ENCODE measurements at regions not wholly inside any gene's neighbourhood (a gene's known extent, or its start where the extent isn't known, plus 50 kb on each side); places are given as distances from the start of the nearest gene placed in this dataset.

DNA sequence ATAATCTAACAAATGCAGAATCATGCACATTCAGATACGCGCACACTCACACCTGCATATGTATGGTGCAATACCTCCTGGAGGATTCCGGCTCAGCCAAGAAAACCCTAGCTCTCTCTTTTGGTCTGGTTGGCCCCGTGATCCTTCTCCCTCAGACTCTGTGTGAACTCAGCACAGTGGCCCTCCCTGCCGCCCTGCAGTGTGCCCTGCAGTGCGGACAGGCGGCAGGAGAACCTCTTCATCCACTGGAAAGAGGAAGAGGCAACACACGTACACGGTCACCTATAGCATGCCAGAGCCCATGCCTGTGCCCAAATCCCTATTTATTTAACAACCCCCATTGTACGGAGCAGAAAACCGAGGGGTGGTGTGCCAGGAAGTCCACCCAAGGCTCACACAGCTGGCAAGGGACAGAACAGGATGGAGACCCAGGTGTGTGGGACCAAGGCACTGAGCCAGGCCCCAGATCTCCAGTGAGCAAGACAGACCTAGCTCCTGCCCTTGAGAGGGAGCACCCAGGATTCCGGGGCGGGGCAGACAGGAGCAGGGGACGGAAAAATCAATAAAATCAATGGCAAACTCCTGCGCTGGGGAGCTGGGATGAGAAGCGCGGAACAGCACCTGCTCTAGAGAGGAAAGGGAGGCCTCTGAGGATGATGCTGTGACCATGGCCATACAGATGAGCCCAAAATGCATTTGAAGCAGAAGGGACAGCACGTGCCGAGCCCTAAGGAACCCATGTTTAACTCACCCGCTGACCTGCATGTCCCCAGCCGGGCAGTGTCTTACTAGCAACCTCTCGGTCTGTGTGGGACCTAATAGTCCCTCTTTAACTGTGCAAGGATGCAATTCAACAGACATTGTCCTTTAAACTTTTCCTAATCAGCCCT is 54.7 kb upstream of the CIBAR2 start (continued):
- TF ChIP-seq, protein P1, sequence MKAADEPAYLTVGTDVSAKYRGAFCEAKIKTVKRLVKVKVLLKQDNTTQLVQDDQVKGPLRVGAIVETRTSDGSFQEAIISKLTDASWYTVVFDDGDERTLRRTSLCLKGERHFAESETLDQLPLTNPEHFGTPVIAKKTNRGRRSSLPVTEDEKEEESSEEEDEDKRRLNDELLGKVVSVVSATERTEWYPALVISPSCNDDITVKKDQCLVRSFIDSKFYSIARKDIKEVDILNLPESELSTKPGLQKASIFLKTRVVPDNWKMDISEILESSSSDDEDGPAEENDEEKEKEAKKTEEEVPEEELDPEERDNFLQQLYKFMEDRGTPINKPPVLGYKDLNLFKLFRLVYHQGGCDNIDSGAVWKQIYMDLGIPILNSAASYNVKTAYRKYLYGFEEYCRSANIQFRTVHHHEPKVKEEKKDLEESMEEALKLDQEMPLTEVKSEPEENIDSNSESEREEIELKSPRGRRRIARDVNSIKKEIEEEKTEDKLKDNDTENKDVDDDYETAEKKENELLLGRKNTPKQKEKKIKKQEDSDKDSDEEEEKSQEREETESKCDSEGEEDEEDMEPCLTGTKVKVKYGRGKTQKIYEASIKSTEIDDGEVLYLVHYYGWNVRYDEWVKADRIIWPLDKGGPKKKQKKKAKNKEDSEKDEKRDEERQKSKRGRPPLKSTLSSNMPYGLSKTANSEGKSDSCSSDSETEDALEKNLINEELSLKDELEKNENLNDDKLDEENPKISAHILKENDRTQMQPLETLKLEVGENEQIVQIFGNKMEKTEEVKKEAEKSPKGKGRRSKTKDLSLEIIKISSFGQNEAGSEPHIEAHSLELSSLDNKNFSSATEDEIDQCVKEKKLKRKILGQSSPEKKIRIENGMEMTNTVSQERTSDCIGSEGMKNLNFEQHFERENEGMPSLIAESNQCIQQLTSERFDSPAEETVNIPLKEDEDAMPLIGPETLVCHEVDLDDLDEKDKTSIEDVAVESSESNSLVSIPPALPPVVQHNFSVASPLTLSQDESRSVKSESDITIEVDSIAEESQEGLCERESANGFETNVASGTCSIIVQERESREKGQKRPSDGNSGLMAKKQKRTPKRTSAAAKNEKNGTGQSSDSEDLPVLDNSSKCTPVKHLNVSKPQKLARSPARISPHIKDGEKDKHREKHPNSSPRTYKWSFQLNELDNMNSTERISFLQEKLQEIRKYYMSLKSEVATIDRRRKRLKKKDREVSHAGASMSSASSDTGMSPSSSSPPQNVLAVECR (CRISPR knock-in tag; IDR thresholded peaks at IDR 0.05; ENCODE audit: borderline replicate concordance) = peak; percentile 75; the same call in 1 of the 2 replicates
- 0 out of 2 replicates have a peak, but pooled peaks have one; percentile 75 for TF ChIP-seq ZNF558 (CRISPR knock-in tag; IDR thresholded peaks at IDR 0.05; ENCODE audit: borderline replicate concordance)
- peak; percentile 90; the same call in 1 of the 2 replicates for TF ChIP-seq BORCS8-MEF2B (CRISPR knock-in tag; IDR thresholded peaks at IDR 0.05)
- TF ChIP-seq FOSL2 (CRISPR knock-in tag; IDR thresholded peaks at IDR 0.05) = peak; percentile 64
- TF ChIP-seq, protein P2, sequence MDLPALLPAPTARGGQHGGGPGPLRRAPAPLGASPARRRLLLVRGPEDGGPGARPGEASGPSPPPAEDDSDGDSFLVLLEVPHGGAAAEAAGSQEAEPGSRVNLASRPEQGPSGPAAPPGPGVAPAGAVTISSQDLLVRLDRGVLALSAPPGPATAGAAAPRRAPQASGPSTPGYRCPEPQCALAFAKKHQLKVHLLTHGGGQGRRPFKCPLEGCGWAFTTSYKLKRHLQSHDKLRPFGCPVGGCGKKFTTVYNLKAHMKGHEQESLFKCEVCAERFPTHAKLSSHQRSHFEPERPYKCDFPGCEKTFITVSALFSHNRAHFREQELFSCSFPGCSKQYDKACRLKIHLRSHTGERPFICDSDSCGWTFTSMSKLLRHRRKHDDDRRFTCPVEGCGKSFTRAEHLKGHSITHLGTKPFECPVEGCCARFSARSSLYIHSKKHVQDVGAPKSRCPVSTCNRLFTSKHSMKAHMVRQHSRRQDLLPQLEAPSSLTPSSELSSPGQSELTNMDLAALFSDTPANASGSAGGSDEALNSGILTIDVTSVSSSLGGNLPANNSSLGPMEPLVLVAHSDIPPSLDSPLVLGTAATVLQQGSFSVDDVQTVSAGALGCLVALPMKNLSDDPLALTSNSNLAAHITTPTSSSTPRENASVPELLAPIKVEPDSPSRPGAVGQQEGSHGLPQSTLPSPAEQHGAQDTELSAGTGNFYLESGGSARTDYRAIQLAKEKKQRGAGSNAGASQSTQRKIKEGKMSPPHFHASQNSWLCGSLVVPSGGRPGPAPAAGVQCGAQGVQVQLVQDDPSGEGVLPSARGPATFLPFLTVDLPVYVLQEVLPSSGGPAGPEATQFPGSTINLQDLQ (CRISPR knock-in tag; IDR thresholded peaks at IDR 0.05) = no peak
- TF ChIP-seq GLI4 (CRISPR knock-in tag; IDR thresholded peaks at IDR 0.05; ENCODE audit: borderline replicate concordance) = no peak; the same call in 1 of the 2 replicates
- TF ChIP-seq, protein P3, sequence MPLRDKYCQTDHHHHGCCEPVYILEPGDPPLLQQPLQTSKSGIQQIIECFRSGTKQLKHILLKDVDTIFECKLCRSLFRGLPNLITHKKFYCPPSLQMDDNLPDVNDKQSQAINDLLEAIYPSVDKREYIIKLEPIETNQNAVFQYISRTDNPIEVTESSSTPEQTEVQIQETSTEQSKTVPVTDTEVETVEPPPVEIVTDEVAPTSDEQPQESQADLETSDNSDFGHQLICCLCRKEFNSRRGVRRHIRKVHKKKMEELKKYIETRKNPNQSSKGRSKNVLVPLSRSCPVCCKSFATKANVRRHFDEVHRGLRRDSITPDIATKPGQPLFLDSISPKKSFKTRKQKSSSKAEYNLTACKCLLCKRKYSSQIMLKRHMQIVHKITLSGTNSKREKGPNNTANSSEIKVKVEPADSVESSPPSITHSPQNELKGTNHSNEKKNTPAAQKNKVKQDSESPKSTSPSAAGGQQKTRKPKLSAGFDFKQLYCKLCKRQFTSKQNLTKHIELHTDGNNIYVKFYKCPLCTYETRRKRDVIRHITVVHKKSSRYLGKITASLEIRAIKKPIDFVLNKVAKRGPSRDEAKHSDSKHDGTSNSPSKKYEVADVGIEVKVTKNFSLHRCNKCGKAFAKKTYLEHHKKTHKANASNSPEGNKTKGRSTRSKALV (CRISPR knock-in tag; IDR thresholded peaks at IDR 0.05) = peak; percentile 90
- TF ChIP-seq, protein P4, sequence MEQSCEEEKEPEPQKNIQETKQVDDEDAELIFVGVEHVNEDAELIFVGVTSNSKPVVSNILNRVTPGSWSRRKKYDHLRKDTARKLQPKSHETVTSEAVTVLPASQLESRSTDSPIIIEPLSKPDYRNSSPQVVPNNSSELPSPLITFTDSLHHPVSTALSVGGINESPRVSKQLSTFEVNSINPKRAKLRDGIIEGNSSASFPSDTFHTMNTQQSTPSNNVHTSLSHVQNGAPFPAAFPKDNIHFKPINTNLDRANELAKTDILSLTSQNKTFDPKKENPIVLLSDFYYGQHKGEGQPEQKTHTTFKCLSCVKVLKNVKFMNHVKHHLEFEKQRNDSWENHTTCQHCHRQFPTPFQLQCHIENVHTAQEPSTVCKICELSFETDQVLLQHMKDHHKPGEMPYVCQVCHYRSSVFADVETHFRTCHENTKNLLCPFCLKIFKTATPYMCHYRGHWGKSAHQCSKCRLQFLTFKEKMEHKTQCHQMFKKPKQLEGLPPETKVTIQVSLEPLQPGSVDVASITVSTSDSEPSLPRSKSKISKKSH (CRISPR knock-in tag; IDR thresholded peaks at IDR 0.05; ENCODE audit: borderline replicate concordance) = peak; percentile 81
- TF ChIP-seq ZMYM2 (CRISPR knock-in tag; IDR thresholded peaks at IDR 0.05) = 0 out of 2 replicates have a peak, but pooled peaks have one; percentile 56
- peak; percentile 57; the same call in 1 of the 2 replicates for TF ChIP-seq ZNF788 (CRISPR knock-in tag; IDR thresholded peaks at IDR 0.05; ENCODE audit: borderline replicate concordance)
- TF ChIP-seq ZNF577 (CRISPR knock-in tag; IDR thresholded peaks at IDR 0.05; ENCODE audit: borderline replicate concordance, low read depth) = no peak
- TF ChIP-seq, protein P5, sequence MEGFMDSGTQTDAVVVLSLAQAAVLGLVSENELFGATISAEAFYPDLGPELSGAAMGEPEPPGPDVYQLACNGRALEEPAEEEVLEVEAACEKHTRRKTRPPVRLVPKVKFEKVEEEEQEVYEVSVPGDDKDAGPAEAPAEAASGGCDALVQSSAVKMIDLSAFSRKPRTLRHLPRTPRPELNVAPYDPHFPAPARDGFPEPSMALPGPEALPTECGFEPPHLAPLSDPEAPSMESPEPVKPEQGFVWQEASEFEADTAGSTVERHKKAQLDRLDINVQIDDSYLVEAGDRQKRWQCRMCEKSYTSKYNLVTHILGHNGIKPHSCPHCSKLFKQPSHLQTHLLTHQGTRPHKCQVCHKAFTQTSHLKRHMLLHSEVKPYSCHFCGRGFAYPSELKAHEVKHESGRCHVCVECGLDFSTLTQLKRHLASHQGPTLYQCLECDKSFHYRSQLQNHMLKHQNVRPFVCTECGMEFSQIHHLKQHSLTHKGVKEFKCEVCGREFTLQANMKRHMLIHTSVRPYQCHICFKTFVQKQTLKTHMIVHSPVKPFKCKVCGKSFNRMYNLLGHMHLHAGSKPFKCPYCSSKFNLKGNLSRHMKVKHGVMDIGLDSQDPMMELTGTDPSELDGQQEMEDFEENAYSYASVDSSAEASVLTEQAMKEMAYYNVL (CRISPR knock-in tag; IDR thresholded peaks at IDR 0.05; ENCODE audit: borderline replicate concordance) = peak; percentile 87; the same call in 1 of the 2 replicates
- no peak for TF ChIP-seq ZNF30 (CRISPR knock-in tag; IDR thresholded peaks at IDR 0.05)
- TF ChIP-seq ZNF350 (CRISPR knock-in tag; IDR thresholded peaks at IDR 0.05; ENCODE audit: borderline replicate concordance, low read depth) = peak; percentile 69; the same call in 1 of the 2 replicates
